Dermis blood vessel endothelial cell (primary cell): ENCODE measurements at regions not wholly inside any gene's neighbourhood (a gene's known extent, or its start where the extent isn't known, plus 50 kb on each side); places are given as distances from the start of the nearest gene placed in this dataset.
A peak's percentile ranks its signal among the peaks of the same experiment; 100 is the strongest.
"Not testable (repeated sequence)": the region's sequence is repeated elsewhere in the genome, so short reads cannot be mapped to it uniquely, and the experiment has no call there.

Experiments used
- DNase-seq: peaks from one replicate; pipeline ENCODE4 v3.0.0; 2010

DNA sequence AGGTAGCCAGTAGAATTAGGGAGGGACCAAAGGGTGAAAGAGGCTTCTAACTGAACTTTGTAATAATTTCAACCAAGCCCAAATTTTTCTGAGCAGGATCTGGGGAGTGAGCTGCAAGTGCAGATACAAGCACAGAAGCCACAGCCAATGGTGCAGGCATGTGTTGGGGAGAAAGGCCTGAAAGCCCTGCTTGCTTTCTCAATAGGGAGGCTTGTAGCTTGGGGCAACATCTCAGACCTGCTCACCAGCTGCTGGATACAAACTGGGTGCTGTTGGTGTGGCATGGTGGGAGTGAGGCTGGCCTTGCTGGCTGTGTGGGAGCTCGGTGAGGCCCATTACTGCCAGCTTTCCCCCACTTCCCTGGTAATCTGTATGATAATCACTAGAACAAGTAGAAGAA lies 688.5 kb upstream of the SEMA3D start:
- DNase-seq, result no peak

DNA sequence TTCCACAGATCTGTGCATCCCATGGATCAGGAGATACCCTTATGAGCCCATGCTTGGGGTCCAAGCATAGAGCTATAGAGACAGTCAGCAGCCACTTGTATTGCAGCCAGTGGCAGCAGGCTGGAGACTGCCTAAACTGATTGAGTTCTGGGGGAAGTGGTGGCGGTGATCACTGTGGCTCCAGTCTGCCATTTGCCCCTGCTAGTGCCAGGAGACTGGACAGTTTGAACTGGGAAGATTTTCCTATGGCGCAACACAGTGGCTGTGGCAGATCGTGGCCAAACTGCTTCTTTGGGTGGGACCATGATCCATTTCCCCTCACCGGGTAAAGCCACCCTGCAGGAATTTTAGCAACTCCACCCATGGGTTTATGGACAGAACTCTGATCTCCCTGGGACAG lies 679.7 kb upstream of the SEMA3D start:
- DNase-seq, result no peak

DNA sequence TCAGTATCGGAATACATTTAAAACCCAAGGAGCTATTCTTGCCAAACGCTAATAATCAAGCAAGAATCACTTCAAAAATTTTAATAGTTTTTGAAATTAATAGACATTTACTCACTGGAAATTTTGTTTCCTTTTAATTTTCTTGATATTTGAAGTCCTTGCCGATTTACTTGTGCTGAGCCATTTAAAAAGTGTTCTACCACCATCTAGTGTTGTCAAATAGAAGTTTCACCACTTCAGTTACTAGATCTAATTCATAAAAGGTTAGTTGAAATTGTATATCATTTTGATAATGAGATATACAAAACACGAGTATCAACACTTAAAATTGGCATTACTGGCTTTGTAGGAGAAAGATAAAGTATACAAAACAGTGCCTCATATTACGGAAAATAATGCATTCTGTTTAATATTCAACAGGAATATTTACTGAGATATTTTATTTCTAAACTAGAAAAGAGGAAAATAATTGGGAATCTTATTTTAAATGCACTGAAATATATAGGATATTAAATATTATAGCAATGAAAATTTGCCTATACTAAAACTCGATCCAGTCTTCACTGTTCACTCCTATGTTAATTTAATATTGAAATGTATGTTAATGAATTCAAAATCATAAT lies 664.8 kb upstream of the SEMA3D start:
- DNase-seq, result peak; percentile 34

DNA sequence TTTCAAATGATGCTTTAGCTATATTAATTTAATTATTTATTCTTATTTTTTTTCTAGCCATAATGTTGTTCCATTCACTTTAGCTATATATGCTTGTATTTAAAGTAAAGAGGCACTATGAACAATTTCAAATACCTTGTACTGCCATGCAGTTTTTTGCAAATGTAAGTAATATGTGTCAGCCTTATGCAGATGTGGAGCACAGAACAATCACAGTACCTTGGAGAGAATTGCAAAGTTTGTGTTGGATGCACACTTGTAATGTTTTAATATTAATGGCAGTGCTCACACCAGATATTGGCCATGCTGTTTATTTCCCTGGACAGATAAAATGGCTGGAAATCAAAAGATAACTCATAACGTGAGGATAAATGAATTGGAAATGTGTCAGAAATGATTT lies 663.5 kb upstream of the SEMA3D start:
- no peak for DNase-seq

DNA sequence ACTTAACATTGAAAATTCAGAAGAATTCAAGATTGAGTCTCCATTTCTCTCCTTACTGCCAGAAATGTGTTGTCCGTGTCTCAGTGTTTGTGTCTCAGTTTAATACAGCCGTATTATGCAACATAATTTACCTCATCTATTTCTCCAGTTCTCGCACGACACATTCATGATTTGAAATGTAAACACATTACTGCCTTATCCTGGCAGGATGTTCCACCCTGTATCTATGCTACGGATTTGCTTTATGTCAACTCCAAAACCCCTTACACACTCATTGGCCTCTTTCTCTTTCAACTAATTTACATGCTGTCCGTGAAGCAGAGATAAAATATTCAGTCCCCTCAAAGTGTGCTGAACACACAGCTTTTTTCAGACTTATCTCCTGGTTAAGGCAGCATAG lies 653.7 kb upstream of the SEMA3D start:
- DNase-seq, result no peak

DNA sequence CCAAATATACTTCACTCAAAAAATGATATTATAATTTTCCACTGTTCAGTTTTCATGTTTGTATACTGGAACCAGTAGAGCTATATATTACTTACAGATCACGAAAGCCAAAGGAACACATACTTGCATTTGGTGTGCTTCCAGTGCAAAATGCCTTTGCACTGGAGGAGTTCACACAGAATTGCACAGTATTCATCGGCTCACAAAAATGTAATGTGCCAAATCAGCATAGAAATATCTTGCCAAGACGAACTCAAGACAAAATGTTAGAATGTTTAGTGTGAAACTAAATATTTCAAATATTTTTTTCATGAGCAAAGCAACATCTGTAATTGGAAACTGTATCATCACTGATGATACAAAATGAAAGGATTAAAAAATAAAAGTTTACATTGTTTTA lies 646.2 kb upstream of the SEMA3D start:
- DNase-seq, result no peak

DNA sequence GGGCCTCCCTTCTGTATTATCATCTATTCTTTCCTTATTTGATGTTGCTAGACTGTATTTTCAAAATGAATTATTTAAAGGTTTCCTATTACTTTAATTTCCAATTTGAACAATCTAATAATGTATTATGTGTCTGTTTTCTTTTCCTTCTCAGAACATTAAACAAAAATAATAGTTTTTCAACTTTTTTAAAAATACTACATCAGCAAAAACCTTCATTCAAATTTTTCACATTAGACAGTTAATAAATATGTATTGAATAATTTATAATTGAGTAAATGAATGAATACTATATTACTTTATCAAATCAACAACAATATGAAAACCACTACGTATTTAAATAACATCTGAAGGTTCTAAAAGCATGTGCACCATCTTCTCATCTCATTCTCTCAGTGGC lies 644.1 kb upstream of the SEMA3D start:
- DNase-seq, result no peak

DNA sequence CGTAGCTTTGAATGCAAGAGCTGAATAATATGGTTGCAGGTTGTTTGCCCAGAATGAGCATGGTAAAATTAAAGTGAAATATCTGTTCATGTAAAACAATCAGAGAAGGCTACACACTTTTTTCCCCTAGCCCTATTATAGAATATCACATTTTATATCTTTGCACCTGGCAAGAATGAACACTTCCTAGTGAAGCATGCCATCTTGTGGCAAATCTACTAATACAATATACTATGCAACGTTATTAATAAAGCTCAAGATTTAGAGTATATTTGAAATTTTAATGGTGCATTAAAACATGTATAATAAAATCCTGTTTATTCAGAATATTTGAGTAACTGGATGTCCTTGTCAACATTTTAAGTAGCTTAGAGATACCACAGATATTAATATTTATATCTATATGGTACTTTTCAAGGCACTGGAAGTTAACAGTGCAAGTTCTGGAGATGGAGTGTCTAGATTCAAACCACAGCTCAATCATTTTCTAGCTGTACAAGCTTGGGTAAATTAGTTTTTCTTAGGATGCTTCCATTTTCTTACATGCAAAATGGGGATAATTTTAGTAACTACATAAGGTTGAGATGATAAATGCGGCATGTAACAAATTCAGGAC lies 643.1 kb upstream of the SEMA3D start:
- no peak for DNase-seq

DNA sequence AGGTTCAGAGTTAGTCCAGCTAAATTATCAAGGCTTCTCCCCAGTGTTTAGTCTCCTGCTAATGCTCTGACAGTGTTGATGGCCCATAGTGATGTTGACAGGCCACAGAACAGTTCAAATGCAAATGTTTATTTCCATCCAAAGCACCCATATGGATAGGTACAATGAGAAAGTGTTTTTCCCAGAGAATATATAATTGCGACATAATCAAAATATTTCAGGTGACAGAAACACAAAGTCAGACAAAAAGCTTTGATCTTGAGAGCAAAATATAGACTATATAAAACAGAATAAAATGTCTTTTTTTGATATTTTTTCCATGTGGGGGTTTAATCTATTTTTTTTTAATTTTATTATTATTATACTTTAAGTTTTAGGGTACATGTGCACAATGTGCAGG lies 642.3 kb upstream of the SEMA3D start:
- no peak for DNase-seq

DNA sequence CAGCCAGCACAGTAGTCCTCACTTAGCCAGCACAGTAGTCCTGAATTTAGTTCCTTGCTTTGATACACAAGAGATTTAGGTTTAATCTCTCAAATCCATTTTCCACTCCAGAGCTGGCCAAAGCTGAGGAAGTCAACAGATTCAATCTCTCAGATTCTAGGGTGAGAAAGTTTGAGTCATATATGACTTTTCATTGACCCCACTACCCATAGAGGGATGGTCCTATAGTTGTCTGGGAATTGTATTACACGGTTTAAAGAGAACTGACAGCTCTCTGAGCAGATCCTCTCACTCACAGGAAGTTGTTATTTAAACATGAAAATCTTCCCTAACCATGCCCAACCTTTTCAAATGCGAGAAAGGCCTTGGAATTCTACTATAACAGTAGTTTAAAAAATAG lies 641.8 kb upstream of the SEMA3D start:
- DNase-seq, result no peak

DNA sequence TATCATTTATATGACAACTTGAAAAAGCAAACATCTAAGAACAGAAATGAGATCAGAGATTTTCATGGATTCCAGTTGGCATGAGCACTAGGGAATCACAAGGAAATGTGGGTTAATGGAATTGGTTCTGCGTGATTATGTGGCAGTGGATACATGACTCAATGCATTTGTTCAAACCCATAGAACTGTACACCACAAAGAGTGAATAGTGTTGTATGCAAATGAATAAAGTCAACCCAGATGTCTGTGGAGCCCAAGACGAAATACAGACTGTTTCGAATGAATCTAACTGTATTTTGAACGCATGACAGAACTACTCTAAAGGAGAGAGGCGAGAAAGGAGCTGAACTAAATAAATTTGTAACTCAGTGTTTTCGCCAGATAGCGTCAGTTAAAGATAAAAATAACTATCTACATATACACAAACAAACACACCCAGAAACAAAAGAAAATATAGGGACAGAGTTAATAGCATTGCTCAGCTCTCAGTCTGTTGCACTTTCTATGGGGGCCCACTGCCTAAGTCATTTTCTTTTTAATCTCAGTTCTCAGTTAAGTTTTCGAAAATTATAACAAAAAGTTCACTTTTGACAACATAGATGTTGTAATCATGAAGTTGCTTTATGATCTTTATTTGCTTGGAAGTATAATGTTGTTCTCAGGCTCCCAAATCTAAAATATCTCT lies 636.7 kb upstream of the SEMA3D start:
- no peak for DNase-seq

DNA sequence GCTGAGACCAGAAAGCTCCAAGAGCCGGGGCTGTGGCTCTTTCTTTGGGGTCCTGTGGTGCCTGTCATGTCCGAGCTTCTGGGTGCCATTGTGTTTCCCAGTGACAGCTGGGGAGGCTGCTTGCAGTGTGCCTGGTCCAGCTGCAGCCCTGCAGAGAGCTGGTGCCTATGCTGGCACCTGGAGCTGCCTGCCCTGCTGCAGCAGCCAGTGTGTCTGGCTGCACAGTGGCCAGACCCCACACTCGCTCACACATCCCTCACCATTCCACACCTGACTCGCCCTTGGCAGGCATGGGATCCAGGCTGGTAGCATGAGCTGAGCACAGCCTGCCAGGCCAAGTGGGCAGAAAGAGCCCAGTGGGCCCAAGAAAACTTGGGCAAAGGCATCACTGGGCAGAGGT lies 635.1 kb upstream of the SEMA3D start:
- no peak for DNase-seq

DNA sequence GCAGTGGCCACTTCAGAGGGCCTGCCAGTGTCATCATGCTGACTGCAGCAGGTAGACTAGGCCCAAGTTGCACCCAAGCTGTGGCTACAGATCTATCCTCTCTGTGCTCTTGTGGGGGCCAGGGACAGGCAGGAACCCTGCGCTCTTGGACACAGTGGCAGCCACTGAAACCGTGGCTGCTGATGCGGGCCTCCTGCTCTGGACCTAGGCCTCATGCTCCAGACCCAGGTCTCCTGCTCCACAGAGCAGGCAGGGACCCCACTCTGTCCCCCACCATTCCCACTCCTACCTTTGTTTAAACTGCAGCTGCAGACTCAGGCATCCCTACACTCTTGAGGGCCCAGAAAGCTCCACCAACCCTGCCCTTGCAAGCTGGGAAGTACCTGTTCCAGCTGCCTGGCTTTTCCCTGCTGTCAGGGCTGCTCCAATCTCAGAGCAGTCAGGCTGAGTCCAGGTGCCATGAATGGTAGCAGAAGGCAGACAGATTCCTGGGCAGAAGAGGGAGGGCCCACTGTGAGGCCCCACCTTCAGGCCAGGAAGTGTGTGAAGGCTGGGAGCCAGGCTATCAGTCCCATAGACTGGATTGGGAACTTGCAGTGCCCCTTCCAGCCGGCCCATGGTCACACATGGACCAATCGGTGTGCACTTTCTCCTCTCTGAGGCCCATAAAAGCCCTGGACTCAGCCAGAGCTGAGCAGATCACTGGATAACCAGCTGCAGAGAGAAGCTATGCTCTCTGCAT lies 634.0 kb upstream of the SEMA3D start:
- no peak for DNase-seq

DNA sequence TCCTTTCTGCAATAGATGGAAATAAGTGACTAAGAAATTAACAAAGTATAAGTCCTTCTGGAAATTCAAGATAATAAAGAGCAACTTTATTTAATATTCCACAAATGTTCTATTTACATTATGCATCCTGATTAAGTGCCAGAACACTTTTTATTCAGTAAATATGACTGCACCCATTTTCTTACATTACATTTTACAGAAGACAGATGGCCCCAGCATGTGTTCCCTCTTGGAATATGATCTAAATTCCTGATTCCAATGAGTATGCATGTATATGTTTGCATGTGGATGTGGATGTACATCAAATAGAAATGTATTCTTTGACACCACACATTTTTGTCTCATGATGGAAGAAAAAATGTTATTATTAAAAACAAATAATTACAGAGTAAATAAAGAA lies 628.7 kb upstream of the SEMA3D start:
- DNase-seq, result no peak

DNA sequence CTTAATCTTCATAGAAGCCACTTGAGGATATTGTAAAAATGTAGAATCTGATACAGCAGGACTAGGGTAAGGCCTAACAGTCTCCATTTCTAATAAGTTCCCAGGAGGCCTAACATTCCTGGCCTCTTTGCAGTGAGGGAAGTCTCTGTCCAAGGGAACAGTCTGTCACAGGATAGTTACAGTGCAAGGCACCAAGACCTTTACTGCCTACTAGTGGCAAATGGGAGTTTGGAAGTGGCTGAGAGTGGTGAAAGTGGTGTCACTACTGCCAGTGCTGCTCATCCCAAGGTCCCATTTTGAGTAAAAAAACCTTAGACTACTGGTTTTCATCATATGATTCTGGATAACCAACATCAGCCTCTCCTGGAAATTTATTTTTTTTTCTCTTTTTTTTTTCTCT lies 619.5 kb upstream of the SEMA3D start:
- DNase-seq, result no peak

DNA sequence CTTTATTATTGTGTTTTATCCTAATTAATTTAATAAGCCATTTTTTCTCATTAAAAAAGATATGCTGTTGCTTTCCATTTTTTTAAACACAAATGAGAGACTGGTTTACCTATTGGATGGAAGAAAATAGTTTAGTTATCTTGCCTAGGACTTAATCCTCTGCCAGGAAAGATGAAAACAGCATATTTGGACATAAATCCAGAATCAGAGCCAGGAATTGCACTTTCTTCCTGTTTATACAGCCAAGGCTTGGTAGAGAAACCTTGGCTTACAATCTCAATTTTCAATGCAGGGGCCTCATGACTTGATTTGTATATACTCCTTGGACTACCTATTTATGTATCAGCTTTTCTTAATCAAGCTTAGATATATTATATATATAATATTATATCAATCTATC lies 618.8 kb upstream of the SEMA3D start:
- DNase-seq, result no peak

DNA sequence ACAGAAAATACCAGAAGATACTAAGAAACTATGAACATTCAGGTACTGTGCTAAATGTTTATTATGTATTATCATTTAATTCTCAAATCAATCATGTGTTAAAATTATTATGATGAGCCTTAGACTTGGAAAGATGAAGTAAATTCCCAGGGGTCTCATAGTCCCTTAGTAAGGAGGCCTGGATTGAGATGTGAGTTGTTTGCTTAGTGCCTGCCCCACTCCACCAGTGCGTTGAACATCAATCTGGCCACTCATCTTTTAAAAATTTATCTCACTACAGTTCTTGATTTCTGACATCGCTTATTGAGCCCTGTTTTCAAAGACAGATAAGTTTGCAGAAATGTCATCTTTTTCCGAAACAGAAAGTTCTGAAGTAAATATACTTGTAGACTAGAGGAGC lies 618.4 kb upstream of the SEMA3D start:
- no peak for DNase-seq

DNA sequence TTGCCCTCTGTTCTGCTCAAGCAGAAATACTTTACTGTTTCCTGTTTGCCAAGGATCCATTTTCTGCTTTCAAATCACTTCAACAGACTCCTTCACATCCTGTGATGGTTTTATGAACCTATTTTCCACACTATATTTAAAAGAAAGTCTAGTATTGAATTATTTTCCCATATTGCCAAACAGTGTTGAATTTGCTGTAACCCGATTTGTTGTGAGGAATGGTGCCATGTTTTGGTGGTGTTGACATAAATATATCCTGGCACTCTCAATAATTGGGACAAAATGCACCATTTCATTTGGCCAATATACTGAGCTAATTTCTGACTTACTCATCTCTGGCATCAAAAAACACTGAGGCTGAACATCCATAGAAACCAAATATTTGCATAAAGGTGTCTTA lies 615.4 kb upstream of the SEMA3D start:
- DNase-seq, result no peak

DNA sequence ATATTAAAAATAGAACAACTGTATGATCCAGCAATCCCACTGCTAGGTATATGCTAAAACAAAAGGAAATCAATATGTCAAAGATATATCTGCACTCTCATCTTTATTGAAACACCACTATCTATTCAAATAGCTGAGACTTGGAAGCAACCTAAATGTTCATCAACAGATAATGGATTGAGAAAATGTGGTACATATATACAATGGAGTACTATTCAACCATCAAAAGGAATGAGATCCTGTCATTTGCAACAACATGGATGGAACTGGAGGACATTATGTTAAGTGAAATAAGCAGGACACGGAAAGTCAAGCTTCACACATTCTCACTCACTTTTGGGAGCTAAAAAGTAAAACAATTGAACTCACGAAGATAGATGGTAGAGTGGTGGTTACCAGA lies 610.1 kb upstream of the SEMA3D start:
- DNase-seq, result no peak

DNA sequence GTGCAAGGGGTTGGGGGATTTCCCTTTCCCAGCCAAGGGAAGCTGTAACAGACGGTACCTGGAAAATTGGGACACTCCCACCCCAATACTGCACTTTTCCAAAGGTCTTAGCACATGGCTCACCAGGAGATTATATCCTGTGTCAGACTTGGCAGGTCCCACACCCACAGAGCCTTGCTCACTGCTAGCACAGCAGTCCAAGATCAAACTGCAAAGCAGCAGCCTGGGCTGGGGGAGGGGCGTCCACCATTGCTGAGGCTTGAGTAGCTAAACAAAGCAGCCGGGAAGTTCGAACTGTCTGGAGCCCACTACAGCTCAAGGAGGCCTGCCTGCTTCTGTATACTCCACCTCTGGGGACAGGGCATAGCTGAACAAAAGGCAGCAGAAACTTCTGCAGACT lies 604.2 kb upstream of the SEMA3D start:
- DNase-seq, result not testable (repeated sequence)

DNA sequence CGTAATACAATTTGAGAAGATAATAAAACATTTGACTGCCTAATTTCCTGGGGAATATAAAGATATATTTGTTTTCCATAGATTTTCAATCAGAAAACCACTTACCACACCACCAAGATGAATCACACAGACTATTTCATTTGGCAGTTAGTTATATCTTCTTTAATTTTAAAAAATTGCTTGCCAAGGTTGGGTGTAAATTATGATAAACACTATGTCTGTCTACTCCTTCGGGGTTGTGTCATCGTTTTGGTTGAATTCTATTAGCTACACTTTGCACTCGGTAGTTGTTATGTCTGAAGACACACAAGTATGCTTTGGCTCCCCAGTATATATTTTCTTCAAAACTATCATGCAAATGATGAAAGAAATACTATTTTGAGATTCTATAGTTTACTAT lies 594.8 kb upstream of the SEMA3D start:
- no peak for DNase-seq

DNA sequence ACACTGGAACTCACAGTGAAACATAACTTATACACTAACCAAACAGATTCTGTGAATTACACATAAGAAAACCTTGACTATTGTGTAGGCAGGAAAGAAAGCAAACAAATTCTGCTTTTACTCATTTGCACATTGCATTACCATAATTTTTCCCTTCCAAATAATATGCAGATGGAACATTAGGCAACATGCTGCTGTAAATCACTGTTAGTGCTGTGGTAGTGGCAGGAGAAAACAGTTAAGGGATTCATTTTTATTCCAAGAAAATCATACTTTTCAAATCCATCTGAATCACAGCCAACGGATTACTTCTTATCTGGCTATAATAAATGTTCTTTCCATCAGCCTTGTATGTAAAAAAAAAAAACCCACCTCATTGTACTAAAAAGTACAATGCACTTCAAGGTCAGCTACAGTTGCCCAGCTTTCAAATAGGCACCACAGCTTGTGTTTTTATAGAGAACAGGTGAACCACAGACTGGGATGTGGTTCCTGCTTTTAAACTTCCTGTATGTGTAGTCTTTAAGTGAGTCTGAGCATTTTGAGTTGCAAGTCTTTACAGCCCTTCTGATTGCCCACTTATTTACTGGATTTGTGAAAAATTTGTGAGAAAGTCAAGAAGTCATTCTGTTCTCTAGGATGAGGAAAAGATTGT lies 590.0 kb upstream of the SEMA3D start:
- DNase-seq, result no peak

DNA sequence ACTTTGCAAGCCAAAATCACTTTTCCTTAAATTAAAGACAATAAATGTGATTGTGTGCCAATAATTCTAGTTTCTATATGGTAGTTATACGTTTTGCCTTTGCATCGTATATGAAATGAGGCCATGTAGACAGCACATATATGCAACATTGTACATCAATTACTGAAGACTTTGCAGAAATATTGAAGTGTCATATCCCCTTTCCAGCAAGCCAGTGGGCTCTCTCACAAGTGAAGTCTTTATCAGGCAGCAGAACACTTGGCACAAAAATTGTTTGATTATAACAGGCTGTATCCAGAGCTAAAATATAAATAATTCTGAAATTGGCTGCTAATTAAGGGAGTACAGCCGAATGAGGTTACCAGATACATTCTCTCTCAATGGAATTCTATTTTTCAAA lies 588.6 kb upstream of the SEMA3D start:
- no peak for DNase-seq
